ENCODE measurements at regions not wholly inside any gene's neighbourhood (a gene's known extent, or its start where the extent isn't known, plus 50 kb on each side); places are given as distances from the start of the nearest gene placed in this dataset.

DNA sequence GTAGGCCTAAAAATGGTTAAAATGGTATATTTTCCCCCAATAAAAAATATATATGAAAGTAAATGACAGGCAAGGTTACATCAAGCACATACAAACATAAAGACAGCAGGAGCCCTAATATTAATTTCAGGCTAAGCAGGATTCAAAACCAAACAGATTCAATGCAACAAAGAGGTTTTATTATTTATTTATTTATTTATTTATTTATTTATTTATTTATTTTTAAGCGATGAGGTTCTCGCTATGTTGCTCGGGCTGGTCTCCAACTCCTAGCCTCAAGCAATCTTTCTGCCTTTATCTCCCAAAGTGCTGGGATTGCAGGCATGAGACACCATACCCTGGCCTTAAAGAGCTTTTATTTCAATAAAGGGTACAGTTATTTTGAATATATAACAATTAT is 106.4 kb upstream of the SHB start:
- Histone ChIP-seq H3K4me3 (no peak overlapping the region), H3K4me1 (replicated peaks; ENCODE audit: insufficient read depth) (peaks cover 36% of the 10 kb centered on the region), H3K9me3 (ENCODE audit: insufficient read depth, low read depth) (peaks cover 21% of the 10 kb centered on the region), H3F3A (ENCODE audit: insufficient read depth, low read depth) (peaks cover 35% of the 10 kb centered on the region), H2AFZ (no peak overlapping the region), H4K20me1 (ENCODE audit: insufficient read depth) (no peaks in the 10 kb centered on the region), H3K27ac (no peak overlapping the region), H3K9me2 (ENCODE audit: insufficient read depth) (no peaks in the 10 kb centered on the region), H3K36me3 (ENCODE audit: low read depth) (peaks cover 10% of the 10 kb centered on the region; the same call in 1 of the 2 replicates), H3K27me3 (ENCODE audit: insufficient read depth, low read depth) (no peaks in the 10 kb centered on the region), H3K79me2 (ENCODE audit: low read depth) (no peaks in the 10 kb centered on the region), H3K4me2 (no peak overlapping the region)
- POLR2A ChIA-PET (ENCODE audit: unreplicated experiment) = no interaction called here
- intact Hi-C loops (cut with micrococcal nuclease; ENCODE audit: unreplicated experiment) = no loop called here
- TF ChIP-seq, protein P1, sequence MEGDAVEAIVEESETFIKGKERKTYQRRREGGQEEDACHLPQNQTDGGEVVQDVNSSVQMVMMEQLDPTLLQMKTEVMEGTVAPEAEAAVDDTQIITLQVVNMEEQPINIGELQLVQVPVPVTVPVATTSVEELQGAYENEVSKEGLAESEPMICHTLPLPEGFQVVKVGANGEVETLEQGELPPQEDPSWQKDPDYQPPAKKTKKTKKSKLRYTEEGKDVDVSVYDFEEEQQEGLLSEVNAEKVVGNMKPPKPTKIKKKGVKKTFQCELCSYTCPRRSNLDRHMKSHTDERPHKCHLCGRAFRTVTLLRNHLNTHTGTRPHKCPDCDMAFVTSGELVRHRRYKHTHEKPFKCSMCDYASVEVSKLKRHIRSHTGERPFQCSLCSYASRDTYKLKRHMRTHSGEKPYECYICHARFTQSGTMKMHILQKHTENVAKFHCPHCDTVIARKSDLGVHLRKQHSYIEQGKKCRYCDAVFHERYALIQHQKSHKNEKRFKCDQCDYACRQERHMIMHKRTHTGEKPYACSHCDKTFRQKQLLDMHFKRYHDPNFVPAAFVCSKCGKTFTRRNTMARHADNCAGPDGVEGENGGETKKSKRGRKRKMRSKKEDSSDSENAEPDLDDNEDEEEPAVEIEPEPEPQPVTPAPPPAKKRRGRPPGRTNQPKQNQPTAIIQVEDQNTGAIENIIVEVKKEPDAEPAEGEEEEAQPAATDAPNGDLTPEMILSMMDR (conservative IDR thresholded peaks at IDR 0.05) = no peak
- no peak for TF ChIP-seq EZH2 (IDR thresholded peaks at IDR 0.05; ENCODE audit: low read depth)
- no peak for DNase-seq
- BruUV-seq (replicated peaks) = no TSS peak
- CTCF ChIA-PET = no interaction called here

DNA sequence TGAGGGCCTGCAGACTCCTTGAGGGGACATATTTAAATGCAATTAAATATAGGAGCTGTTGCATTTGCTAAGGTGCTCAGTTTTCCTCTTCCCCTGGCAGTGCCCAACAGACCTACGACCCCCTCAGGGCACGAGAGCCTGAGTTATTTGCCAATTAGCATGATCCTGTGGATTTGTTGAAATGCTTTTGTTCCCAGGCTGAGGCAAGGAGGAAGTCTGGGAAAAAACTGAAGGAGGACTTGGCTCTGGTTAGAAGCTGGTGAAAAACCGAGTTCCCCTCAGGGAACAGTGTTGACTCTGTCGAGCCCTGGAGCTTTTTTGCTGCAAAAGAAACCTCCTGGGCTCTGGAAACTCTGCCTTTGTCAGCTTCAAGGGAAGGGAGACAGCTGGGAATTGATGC is 103.6 kb upstream of the SHB start:
- DNase-seq = no peak
- POLR2A ChIA-PET (ENCODE audit: unreplicated experiment) = no interaction called here
- H3K79me2 ChIP-seq (ENCODE audit: low read depth) = no peaks in the 10 kb centered on the region
- H3K4me2 ChIP-seq = no peak overlapping the region
- CTCF ChIA-PET = no interaction called here
- no peaks in the 10 kb centered on the region for H4K20me1 ChIP-seq (ENCODE audit: insufficient read depth)
- H3K4me1 ChIP-seq (replicated peaks; ENCODE audit: insufficient read depth) = peaks cover 21% of the 10 kb centered on the region
- H3F3A ChIP-seq (ENCODE audit: insufficient read depth, low read depth) = peaks cover 38% of the 10 kb centered on the region
- intact Hi-C loops (cut with micrococcal nuclease; ENCODE audit: unreplicated experiment) = loop anchor here (5.0 kb wide), 3 partner anchors 90 to 190 kb away; no protein-coding TSS in a partner anchor
- H3K4me3 ChIP-seq = no peak overlapping the region
- peaks cover 37% of the 10 kb centered on the region for H3K9me3 ChIP-seq (ENCODE audit: insufficient read depth, low read depth)
- no peaks in the 10 kb centered on the region for H3K27me3 ChIP-seq (ENCODE audit: insufficient read depth, low read depth)
- no peaks in the 10 kb centered on the region for H3K9me2 ChIP-seq (ENCODE audit: insufficient read depth)
- BruUV-seq (replicated peaks) = no TSS peak
- no peak for TF ChIP-seq EZH2 (IDR thresholded peaks at IDR 0.05; ENCODE audit: low read depth)
- TF ChIP-seq, protein P1 (conservative IDR thresholded peaks at IDR 0.05) = no peak
- peak overlapping the region; percentile 100 for H3K27ac ChIP-seq
- H2AFZ ChIP-seq = no peak overlapping the region
- H3K36me3 ChIP-seq (ENCODE audit: low read depth) = peaks cover 16% of the 10 kb centered on the region; the same call in 1 of the 2 replicates

DNA sequence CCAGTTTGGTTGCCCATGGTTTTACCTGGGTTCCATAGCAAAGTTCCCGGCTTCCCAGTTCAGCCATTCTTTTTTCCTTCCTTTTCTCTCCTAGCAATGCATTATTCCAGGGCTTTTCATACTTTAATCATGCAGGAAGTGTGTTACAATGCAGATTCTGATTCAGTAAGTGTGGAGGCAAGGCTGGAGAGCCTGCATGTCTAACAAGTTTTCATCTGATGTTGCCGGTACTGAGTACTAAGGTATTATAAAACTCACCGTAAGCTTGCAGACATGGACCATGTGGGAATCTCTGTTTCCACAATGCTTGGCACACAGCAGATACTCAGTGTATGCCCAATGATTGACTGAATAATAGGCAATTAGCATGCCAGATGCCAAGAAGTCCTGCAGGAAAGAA is 102.9 kb upstream of the SHB start:
- H4K20me1 ChIP-seq (ENCODE audit: insufficient read depth) = no peaks in the 10 kb centered on the region
- no peak overlapping the region for H3K4me2 ChIP-seq
- H2AFZ ChIP-seq = no peak overlapping the region
- H3F3A ChIP-seq (ENCODE audit: insufficient read depth, low read depth) = peaks cover 36% of the 10 kb centered on the region
- no TSS peak for BruUV-seq (replicated peaks)
- no peaks in the 10 kb centered on the region for H3K27me3 ChIP-seq (ENCODE audit: insufficient read depth, low read depth)
- peaks cover 16% of the 10 kb centered on the region; the same call in 1 of the 2 replicates for H3K36me3 ChIP-seq (ENCODE audit: low read depth)
- DNase-seq = no peak
- peaks cover 19% of the 10 kb centered on the region for H3K4me1 ChIP-seq (replicated peaks; ENCODE audit: insufficient read depth)
- peaks cover 37% of the 10 kb centered on the region for H3K9me3 ChIP-seq (ENCODE audit: insufficient read depth, low read depth)
- intact Hi-C loops (cut with micrococcal nuclease; ENCODE audit: unreplicated experiment) = loop anchor here (2.0 to 5.0 kb wide), 5 partner anchors 55 to 190 kb away; no protein-coding TSS in a partner anchor
- H3K27ac ChIP-seq = peak overlapping the region; percentile 100
- ChIA-PET POLR2A (ENCODE audit: unreplicated experiment) (no interaction called here), CTCF (no interaction called here)
- no peak overlapping the region for H3K4me3 ChIP-seq
- H3K9me2 ChIP-seq (ENCODE audit: insufficient read depth) = no peaks in the 10 kb centered on the region
- no peak for TF ChIP-seq EZH2 (IDR thresholded peaks at IDR 0.05; ENCODE audit: low read depth)
- TF ChIP-seq, protein P1 (conservative IDR thresholded peaks at IDR 0.05) = no peak
- H3K79me2 ChIP-seq (ENCODE audit: low read depth) = no peaks in the 10 kb centered on the region
